ENCODE measurements at regions not wholly inside any gene's neighbourhood (a gene's known extent, or its start where the extent isn't known, plus 50 kb on each side); places are given as distances from the start of the nearest gene placed in this dataset.
"Not testable (repeated sequence)": the region's sequence is repeated elsewhere in the genome, so short reads cannot be mapped to it uniquely, and the experiment has no call there.

DNA sequence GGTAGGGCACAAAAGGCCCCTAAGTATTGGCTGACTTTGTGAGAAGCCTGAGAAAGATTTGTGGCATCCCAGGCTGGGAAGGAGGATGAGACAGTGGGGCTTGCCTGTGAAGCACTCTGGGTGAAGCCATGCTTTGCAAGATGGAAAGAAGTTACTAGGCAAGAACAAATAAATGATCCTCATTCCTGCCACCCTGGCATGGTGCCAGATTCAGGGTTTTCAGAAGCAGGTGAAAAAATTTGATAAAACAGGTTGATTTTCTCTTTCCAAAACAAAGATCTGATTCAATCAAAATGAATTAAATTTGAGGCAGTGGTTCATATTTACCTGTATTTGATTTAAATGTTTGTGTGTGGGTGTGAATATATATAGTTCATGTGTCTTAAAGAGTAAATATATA lies 386.9 kb upstream of the PROX1 start:
- Histone ChIP-seq H3K27me3 (ENCODE audit: control insufficient read depth, insufficient read depth, low read length) (no peaks in the 10 kb centered on the region), H3K4me3 (ENCODE audit: low read depth in 2 of 2, low read length in 2 of 2) (no peak overlapping the region), H3K27ac (ENCODE audit: low read length) (no peak overlapping the region), H3K36me3 (ENCODE audit: control insufficient read depth, insufficient read depth, low read length) (no peaks in the 10 kb centered on the region), H3K9me3 (ENCODE audit: control insufficient read depth, insufficient read depth, low read depth, low read length) (no peaks in the 10 kb centered on the region), H3K4me1 (ENCODE audit: control insufficient read depth, insufficient read depth, low read length) (no peaks in the 10 kb centered on the region)
- POLR2A ChIA-PET: no interaction called here
- in situ Hi-C loops (cut with HindIII; ENCODE audit: low pct_unique_long_range_greater_than_20kb, low sequenced_read_pairs) (no loop called here), intact Hi-C loops (cut with micrococcal nuclease; ENCODE audit: unreplicated experiment) (no loop called here)
- CTCF ChIA-PET: no interaction called here
- no TSS peak for BruUV-seq (replicated peaks)
- ATAC-seq: no peak
- no peak for DNase-seq (ENCODE audit: low read depth, low spot score)
- TF ChIP-seq, protein P1, sequence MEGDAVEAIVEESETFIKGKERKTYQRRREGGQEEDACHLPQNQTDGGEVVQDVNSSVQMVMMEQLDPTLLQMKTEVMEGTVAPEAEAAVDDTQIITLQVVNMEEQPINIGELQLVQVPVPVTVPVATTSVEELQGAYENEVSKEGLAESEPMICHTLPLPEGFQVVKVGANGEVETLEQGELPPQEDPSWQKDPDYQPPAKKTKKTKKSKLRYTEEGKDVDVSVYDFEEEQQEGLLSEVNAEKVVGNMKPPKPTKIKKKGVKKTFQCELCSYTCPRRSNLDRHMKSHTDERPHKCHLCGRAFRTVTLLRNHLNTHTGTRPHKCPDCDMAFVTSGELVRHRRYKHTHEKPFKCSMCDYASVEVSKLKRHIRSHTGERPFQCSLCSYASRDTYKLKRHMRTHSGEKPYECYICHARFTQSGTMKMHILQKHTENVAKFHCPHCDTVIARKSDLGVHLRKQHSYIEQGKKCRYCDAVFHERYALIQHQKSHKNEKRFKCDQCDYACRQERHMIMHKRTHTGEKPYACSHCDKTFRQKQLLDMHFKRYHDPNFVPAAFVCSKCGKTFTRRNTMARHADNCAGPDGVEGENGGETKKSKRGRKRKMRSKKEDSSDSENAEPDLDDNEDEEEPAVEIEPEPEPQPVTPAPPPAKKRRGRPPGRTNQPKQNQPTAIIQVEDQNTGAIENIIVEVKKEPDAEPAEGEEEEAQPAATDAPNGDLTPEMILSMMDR (IDR thresholded peaks at IDR 0.05): no peak

DNA sequence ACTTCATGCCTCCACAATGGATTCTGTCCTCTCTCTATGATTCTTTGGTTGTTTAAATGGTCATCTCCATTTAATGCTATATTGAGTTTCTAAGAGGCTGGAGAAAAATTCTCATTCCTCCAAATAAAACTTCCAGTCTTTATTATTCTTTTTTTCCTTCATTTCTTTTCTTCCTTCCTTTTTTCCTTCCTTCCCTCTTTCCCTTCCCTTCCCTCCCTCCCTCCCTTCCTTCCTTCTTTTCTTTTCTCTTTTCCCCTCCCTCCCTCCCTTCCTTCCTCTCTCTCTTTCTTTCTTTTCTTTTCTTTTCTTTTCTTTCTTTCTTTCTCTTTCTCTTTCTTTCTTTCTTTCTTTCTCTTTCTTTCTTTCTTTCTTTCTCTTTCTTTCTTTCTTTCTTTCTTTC lies 386.1 kb upstream of the PROX1 start:
- POLR2A ChIA-PET; H3K4me1 ChIP-seq (ENCODE audit: control insufficient read depth, insufficient read depth, low read length); H3K4me3 ChIP-seq (ENCODE audit: low read depth in 2 of 2, low read length in 2 of 2); H3K9me3 ChIP-seq (ENCODE audit: control insufficient read depth, insufficient read depth, low read depth, low read length); H3K27me3 ChIP-seq (ENCODE audit: control insufficient read depth, insufficient read depth, low read length); H3K36me3 ChIP-seq (ENCODE audit: control insufficient read depth, insufficient read depth, low read length); ATAC-seq; BruUV-seq (replicated peaks); DNase-seq (ENCODE audit: low read depth, low spot score); CTCF ChIA-PET; H3K27ac ChIP-seq (ENCODE audit: low read length); in situ Hi-C loops (cut with HindIII; ENCODE audit: low pct_unique_long_range_greater_than_20kb, low sequenced_read_pairs); intact Hi-C loops (cut with micrococcal nuclease; ENCODE audit: unreplicated experiment): not testable (repeated sequence)

DNA sequence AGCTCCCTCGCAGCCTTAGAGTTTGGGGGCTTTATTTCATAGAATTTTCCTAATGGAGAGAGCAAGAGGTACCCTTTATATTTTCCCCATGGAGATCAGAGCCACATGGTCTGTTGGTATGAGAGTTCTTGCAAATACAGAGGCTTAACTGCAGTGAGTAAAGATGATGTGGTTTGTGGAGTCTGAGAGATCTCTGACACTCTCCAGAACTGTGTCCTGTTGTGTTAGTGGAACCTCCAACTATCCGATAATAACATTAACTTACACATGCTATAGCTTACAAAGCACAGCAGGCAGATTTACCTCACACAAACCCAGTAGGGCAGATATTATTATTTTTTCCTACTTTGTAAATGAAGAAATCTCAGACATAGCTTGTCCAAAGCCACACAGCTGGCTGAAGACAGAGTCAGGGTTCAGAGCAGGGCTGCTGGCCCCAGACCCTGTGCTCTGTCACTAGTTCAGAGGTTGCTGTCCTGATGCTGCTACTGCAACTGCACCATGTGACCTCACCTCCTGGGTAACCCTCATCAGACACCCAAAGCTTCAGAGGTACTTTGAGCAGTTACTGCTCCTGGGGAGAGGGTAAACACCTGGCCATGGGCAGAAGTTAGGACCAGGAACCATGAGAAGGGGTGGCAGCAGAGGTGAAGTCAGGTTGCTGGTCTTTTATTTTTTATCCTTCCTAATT lies 384.8 kb upstream of the PROX1 start:
- ChIA-PET CTCF (no interaction called here), POLR2A (no interaction called here)
- no peaks in the 10 kb centered on the region for H3K4me1 ChIP-seq (ENCODE audit: control insufficient read depth, insufficient read depth, low read length)
- H3K4me3 ChIP-seq (ENCODE audit: low read depth in 2 of 2, low read length in 2 of 2): no peak overlapping the region
- H3K9me3 ChIP-seq (ENCODE audit: control insufficient read depth, insufficient read depth, low read depth, low read length): no peaks in the 10 kb centered on the region
- TF ChIP-seq POLR2AphosphoS5 (IDR thresholded peaks at IDR 0.05; ENCODE audit: low read depth, low read length) (no peak), SIN3A (IDR thresholded peaks at IDR 0.05; ENCODE audit: borderline replicate concordance, insufficient read depth, low read depth, low read length) (no peak), TCF7L2 (IDR thresholded peaks at IDR 0.05; ENCODE audit: low read depth, low read length) (no peak)
- TF ChIP-seq, protein P2, sequence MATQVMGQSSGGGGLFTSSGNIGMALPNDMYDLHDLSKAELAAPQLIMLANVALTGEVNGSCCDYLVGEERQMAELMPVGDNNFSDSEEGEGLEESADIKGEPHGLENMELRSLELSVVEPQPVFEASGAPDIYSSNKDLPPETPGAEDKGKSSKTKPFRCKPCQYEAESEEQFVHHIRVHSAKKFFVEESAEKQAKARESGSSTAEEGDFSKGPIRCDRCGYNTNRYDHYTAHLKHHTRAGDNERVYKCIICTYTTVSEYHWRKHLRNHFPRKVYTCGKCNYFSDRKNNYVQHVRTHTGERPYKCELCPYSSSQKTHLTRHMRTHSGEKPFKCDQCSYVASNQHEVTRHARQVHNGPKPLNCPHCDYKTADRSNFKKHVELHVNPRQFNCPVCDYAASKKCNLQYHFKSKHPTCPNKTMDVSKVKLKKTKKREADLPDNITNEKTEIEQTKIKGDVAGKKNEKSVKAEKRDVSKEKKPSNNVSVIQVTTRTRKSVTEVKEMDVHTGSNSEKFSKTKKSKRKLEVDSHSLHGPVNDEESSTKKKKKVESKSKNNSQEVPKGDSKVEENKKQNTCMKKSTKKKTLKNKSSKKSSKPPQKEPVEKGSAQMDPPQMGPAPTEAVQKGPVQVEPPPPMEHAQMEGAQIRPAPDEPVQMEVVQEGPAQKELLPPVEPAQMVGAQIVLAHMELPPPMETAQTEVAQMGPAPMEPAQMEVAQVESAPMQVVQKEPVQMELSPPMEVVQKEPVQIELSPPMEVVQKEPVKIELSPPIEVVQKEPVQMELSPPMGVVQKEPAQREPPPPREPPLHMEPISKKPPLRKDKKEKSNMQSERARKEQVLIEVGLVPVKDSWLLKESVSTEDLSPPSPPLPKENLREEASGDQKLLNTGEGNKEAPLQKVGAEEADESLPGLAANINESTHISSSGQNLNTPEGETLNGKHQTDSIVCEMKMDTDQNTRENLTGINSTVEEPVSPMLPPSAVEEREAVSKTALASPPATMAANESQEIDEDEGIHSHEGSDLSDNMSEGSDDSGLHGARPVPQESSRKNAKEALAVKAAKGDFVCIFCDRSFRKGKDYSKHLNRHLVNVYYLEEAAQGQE (IDR thresholded peaks at IDR 0.05; ENCODE audit: insufficient read depth in 1 of 2, low read depth in 2 of 2, low read length in 1 of 2): no peak
- TF ChIP-seq, protein P1 (IDR thresholded peaks at IDR 0.05): no peak
- DNase-seq (ENCODE audit: low read depth, low spot score) (no peak), ATAC-seq (no peak)
- in situ Hi-C loops (cut with HindIII; ENCODE audit: low pct_unique_long_range_greater_than_20kb, low sequenced_read_pairs) (no loop called here), intact Hi-C loops (cut with micrococcal nuclease; ENCODE audit: unreplicated experiment) (no loop called here)
- no peaks in the 10 kb centered on the region for H3K27me3 ChIP-seq (ENCODE audit: control insufficient read depth, insufficient read depth, low read length)
- H3K36me3 ChIP-seq (ENCODE audit: control insufficient read depth, insufficient read depth, low read length): no peaks in the 10 kb centered on the region
- no TSS peak for BruUV-seq (replicated peaks)
- no peak overlapping the region for H3K27ac ChIP-seq (ENCODE audit: low read length)

Measured in Panc1 (cell line).